SK-N-SH treated with all-trans-retinoic acid at 6 μM for 48 hours (cell line): ENCODE measurements at regions not wholly inside any gene's neighbourhood (a gene's known extent, or its start where the extent isn't known, plus 50 kb on each side); places are given as distances from the start of the nearest gene placed in this dataset.

Source experiments
- ARNTL ChIP-seq: fragments of 450-650 bp; formaldehyde crosslinking; IDR thresholded peaks from 2 replicates; pipeline ENCODE4 v1.5.0; 2020; ENCODE audit warnings: low read depth, mild to moderate bottlenecking, moderate library complexity, borderline replicate concordance
- GLIS3 ChIP-seq: fragments of 250-450 bp; sonication (Bioruptor Pico); IDR thresholded peaks from 2 replicates; pipeline ENCODE4 v1.5.0; 2020; ENCODE audit warnings: mild to moderate bottlenecking, moderate library complexity
- OSR1 ChIP-seq: fragments of 250-450 bp; sonication (Bioruptor Pico); IDR thresholded peaks from 2 replicates; pipeline ENCODE4 v1.8.0; 2022; ENCODE audit warnings: moderate library complexity, mild to moderate bottlenecking, inconsistent platforms
- ZFP30 ChIP-seq: fragments of 450-650 bp; formaldehyde crosslinking; IDR thresholded peaks from 2 replicates; pipeline ENCODE4 v1.5.0; 2022; ENCODE audit warnings: mild to moderate bottlenecking, moderate library complexity
- ZNF8 ChIP-seq: fragments of 450-650 bp; formaldehyde crosslinking; IDR thresholded peaks from 2 replicates; pipeline ENCODE4 v1.5.0; 2020; ENCODE audit warnings: mild to moderate bottlenecking, moderate library complexity
- TF ChIP-seq, protein P1 (sequence below): fragments of 250-450 bp; sonication (Bioruptor Pico); IDR thresholded peaks from 2 replicates; pipeline ENCODE4 v1.8.0; 2020; ENCODE audit warnings: mild to moderate bottlenecking, moderate library complexity, borderline replicate concordance

DNA sequence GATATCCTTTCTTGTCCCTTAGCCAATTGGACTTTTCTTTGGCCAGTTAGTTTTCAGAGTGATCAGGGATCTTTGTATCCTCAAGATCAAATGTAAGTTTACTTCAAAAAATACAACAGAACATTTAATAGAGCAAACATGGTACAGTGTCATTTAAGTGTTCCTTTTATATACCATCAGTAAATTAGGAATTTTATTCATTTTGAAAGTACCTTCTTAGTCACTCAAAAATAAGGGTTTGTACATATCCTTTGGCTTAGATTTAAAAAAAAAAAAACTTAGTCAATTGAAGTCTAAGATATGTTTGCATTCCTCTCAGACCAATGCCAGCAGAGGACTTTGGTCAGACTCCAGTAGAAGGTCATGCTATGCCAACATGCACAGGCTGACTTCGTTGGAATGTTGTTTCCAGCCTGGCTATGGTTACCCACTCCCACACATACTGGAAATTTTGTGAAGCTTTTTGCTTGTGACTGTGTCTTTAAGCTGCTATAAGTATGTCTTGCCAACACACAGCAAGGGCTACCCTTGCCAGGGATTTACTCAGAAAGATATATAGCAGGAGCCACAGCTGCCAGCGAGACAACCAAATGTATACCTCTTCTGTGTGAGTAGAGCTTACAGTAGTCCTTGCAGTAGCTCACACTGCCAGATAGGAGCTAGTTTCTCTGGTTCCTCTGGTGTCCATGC, 81.5 kb upstream of the LRIF1 start:
- TF ChIP-seq GLIS3 (CRISPR knock-in tag) (no peak), ZFP30 (CRISPR knock-in tag) (no peak), ARNTL (no peak), ZNF8 (CRISPR knock-in tag) (no peak), OSR1 (CRISPR knock-in tag) (no peak)
- TF ChIP-seq, protein P1, sequence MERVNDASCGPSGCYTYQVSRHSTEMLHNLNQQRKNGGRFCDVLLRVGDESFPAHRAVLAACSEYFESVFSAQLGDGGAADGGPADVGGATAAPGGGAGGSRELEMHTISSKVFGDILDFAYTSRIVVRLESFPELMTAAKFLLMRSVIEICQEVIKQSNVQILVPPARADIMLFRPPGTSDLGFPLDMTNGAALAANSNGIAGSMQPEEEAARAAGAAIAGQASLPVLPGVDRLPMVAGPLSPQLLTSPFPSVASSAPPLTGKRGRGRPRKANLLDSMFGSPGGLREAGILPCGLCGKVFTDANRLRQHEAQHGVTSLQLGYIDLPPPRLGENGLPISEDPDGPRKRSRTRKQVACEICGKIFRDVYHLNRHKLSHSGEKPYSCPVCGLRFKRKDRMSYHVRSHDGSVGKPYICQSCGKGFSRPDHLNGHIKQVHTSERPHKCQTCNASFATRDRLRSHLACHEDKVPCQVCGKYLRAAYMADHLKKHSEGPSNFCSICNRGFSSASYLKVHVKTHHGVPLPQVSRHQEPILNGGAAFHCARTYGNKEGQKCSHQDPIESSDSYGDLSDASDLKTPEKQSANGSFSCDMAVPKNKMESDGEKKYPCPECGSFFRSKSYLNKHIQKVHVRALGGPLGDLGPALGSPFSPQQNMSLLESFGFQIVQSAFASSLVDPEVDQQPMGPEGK = no peak
